NCI-H748 (cell line): ENCODE measurements at regions not wholly inside any gene's neighbourhood (a gene's known extent, or its start where the extent isn't known, plus 50 kb on each side); places are given as distances from the start of the nearest gene placed in this dataset.
A peak's percentile ranks its signal among the peaks of the same experiment; 100 is the strongest.

Source experiments
- DNase-seq: peaks from one replicate; lab custom pipeline; 2025; ENCODE audit not compliant: unreplicated experiment; lab: John Stamatoyannopoulos, UW

DNA sequence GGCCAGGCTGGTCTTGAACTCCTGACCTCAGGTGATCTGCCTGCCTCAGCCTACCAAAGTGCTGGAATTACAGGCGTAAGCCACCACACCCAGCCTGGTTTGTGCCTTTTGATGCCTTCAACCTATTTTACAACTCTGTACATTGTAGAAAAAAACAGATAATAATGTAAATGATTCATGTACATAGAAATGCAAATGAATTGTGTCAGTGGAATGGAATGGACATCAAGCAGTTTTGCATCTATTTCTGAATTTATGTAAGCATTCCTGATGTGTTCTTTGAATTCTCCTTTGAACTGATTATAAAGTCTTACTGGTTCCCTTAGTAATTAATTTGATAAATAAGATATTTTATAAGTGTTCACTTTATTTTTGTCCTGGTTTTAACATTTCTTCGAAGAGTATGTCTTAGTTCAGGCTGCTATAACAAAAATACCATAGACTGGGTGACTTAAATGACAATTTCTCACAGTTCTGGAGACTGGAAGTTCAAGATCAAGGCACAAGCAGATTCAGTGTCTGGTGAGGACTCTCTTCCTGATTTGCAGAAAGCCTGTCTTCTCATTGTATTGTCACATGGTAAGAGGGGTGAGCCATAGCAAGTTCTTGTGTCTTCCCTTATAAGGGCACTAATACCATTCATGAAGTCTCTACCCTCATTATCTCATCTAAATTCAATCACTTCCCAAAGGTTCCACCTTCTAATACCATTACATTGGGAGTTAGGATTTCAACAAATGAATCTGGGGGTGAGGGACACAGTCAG, 162.2 kb upstream of the S100G start:
- no peak for DNase-seq

DNA sequence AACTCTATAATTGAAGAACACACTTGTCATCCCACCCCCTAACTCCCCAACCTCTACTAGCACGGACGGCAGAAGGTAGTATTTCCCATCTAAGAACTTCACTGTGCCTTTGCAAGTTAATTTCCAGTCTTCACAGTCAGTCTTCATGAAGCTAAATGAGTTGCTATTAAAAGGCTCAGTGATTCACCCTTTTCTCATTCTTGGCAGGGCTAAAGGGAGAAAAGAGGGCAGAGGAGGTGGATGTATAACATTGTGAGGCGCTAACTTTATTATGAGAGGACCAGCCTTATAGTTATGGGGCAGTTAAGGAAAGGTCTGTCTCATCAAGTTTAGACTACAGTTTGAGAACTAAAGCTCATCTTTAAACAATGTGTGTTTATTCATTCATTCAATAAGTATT, 161.0 kb upstream of the S100G start:
- no peak for DNase-seq

DNA sequence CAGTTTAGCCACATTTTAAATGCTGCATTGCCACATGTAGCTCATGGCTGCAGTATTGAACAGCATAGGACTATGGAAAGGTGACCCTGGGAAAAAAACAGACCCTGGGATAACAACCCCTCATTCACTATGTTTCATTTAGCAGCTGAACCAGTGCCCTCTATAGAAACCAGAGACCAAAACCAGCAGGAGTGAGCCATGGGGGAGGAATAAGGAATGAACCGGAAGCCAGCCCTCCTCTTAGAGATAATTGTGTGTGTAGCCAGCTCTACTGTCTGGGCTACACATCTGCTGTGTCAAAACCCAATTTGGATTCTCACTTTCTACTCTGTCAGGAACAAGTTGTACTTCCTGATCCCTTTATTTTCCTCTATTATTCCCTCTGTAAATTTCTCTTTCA, 158.5 kb upstream of the S100G start:
- DNase-seq: peak; percentile 6

DNA sequence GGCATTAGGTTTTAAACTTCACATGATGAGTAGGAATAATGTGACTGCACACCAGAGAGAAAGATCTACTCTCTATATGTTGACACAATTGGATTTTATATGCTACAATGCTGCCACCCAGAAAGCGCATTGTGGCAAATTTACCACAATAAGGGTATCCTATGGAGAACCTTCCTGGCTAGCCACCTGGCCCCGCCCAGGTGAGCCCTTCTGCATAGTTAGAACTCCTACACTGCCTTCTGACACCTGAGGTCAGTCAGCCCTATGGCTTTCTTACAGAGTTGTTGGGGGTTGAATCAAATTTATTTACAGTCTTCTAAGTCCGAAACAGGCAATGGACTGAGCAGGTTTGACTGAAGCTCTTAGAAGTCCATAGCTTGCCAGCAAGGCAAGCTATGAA, 153.8 kb upstream of the S100G start:
- DNase-seq: no peak

DNA sequence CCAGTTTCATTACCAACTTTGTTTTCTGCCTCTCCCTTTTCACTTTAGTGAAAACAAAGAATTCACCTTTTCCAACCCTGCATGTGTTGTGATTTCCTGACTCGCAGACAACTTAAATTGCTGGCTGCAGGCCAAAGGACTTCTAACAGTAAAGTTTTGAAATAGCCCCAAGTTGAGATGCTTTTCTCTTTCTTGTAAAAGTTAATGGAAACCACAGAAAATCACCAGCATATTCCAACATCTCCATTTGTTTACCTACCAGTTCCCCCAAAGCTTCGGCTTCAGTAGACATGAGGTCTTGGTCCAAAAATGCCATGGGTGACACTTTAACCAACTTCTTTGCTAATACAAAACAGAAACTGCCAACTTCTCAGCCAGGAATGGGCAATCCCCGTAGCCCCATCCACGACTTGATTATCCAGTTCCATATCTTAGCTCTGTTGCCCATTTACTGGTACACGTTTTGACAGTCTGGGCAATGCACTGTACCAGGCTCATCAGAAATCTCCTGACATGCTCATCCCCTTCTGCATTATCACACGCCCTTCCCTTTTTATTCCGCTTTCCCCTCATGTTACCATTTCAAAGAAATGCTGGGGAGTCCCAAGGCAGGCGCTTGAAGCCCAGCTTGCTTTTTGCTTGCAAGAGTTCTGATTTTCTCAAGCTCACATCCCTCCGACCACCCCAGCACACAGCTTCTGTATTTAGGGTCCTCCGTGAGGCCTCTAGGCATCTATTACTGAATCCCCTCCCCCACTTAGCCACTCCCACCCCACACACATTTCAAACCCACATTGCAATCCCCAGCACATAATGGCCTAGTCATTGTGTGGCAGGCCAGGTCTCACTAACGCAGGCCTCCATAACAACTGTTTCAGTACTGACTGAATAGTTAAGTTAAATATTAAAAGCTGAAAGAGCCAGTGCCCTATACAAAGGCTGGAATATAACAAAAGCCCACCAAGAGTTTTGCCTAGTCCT, 137.9 kb upstream of the S100G start:
- no peak for DNase-seq

DNA sequence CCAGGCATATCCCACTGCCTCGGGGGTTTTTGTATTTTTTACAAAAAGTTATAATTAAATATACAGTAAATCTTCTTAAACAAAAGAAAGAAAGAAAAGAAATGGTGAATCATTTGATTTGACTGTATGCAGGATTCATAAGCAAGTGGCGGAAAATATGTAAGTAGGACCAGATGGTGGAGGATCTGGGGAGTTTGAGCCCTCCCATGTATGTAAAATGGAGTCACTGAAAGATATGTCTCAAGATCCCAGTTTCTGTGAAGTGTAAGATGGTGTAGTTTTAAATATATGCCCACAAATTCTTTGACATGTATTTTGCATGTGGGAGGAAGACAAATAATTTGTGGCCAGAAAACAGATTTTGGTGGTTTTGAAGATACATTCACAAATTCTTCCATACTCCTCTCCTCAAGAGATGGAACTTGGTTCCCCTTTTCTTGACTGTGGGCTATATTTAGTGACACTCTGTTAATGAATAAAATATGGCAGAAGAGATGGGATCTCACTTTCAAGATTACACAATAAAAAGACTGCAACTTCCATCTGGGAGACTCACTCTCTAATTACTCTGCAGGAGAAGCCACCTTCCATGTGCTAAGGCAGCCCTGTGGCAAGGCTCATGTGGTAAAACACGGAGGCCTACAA, 133.6 kb upstream of the S100G start:
- DNase-seq: no peak

DNA sequence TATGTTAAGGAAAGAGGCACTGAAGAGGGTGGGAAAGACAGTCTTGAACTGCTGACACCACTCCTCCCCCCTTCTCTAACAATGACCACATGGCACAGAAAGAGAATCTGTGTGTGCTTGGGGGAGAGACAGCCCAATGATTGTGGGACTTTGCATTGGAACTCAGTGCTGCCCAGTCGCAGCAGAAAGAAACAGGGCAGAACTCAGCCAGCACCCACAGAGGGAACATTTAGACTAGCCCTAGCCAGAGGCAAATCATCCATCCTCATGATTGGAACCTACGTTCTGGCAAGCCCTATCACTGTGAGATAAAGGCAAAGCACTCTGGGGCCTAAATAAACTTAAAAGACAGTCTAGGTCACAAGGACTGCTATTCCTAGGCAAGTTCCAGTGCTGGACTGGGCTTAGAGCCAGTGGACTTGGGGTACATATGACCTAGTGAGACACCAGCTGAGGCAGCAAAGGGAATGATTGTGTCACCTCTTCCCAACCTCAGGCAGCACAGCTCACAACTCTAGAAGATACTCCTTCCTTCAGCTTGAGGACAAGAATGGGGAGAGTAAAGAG, 132.8 kb upstream of the S100G start:
- no peak for DNase-seq

DNA sequence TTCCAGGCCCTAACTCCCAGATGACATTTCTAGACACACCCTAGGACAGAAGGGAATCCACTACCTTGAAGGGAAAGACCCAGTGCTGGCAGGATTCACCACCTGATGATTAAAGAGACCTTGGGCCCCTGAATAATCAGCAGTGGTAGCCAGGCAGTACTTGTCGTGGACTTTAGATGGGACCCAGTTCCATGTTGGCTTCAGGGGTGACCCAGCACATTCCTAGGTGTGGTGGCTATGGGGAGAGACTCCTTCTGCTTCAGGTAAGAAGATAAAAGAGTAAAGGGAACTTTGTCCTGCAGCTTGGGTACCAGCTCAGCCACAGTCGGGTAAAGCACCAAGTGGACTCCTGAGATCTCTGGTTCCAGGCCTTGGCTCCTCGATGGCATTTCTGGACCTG, 131.8 kb upstream of the S100G start:
- no peak for DNase-seq

DNA sequence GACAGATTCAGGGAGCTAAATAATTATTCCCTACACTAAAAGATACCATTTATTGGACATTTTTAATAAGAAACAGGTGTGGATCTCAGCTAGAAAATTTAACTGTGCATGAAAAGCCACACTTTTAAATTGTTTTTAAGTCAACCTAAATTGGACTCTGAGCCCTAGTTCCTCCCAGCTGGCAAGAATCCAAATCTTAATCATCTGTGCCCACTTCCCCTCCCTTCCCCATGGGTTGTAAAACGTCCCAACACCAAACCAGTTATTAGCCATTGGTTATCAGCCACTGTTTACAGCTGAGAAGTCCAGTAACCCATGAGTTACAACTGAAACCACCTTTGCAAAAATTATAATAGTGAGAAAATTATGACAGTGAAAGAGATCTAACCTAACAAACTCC, 125.6 kb upstream of the S100G start:
- DNase-seq: no peak

DNA sequence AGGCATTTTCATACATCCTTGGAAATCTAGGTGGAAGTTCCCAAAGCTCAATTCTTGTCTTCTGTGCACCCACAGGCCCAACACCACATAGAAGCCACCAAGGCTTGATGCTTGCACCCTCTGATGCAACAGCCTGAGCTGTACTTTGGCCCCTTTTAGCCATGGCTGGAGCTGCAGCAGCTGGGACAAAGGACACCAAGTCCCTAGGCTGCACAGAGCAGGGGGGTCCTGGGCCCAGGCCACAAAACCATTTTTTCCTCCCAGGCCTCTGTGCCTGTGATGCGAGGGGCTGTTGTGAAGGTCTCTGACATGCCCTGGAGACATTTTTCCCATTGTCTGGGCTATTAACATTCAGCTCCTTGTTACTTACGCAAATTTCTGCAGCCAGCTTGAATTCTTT, 124.0 kb upstream of the S100G start:
- no peak for DNase-seq

DNA sequence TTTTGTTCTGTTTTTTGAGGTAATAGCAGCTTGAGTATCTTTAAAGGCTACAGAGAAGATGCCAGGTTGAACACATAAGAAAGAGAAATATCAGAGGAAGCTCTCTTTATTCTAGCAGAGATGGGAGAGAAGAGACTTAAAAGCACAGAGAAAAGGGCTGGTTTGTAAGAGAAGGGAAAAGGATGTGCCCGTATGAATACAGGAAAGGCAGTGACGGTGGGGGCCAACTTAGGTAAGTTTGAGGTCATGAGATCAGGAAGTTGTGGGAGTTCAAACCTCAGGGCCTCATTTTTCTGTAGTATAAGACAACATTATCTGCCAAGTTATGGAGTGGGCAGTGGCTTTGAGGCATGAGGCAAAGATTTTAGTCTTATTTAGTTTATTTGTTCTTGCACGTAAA, 121.3 kb upstream of the S100G start:
- no peak for DNase-seq
